ENCODE measurements at regions not wholly inside any gene's neighbourhood (a gene's known extent, or its start where the extent isn't known, plus 50 kb on each side); places are given as distances from the start of the nearest gene placed in this dataset.
A peak's percentile ranks its signal among the peaks of the same experiment; 100 is the strongest.

- Histone ChIP-seq H3K27ac (ENCODE audit: low read depth, low read length) (no peak overlapping the region), H3K79me2 (ENCODE audit: insufficient read depth, low read length) (no peaks in the 10 kb centered on the region), H3K4me1 (ENCODE audit: insufficient read depth, low read length) (no peaks in the 10 kb centered on the region), H3K4me2 (ENCODE audit: low read length) (no peak overlapping the region), H3K4me3 (ENCODE audit: insufficient read depth, low read depth, low read length) (no peak overlapping the region), H2AFZ (ENCODE audit: low read depth, low read length) (no peak overlapping the region), H4K20me1 (ENCODE audit: insufficient read depth, low read length) (no peaks in the 10 kb centered on the region), H3K9me3 (ENCODE audit: insufficient read depth, low read depth, low read length) (no peaks in the 10 kb centered on the region), H3K27me3 (ENCODE audit: insufficient read depth, low read length) (peaks cover 30% of the 10 kb centered on the region), H3K36me3 (ENCODE audit: insufficient read depth, low read length) (no peaks in the 10 kb centered on the region), H3K9ac (ENCODE audit: low read length) (no peak overlapping the region)
- DNase-seq (ENCODE audit: low read depth) (peak; percentile 67), FAIRE-seq (peak; percentile 68)
- H3K27me3 Mint-ChIP-seq (ENCODE audit: low read depth, unreplicated experiment): peaks cover 30% of the 10 kb centered on the region
- H3K4me3 Mint-ChIP-seq (ENCODE audit: unreplicated experiment): no peak overlapping the region
- no peaks in the 10 kb centered on the region for H3K36me3 Mint-ChIP-seq (ENCODE audit: low read depth, unreplicated experiment)
- no peaks in the 10 kb centered on the region for H3K9me3 Mint-ChIP-seq (ENCODE audit: unreplicated experiment)
- H3K4me1 Mint-ChIP-seq (ENCODE audit: low read depth, unreplicated experiment): peaks cover 7% of the 10 kb centered on the region
- no peak overlapping the region for H3K27ac Mint-ChIP-seq (ENCODE audit: unreplicated experiment)
- no peak for TF ChIP-seq EZH2 (IDR thresholded peaks at IDR 0.05; ENCODE audit: insufficient read depth, low read length)
- TF ChIP-seq, protein P1, sequence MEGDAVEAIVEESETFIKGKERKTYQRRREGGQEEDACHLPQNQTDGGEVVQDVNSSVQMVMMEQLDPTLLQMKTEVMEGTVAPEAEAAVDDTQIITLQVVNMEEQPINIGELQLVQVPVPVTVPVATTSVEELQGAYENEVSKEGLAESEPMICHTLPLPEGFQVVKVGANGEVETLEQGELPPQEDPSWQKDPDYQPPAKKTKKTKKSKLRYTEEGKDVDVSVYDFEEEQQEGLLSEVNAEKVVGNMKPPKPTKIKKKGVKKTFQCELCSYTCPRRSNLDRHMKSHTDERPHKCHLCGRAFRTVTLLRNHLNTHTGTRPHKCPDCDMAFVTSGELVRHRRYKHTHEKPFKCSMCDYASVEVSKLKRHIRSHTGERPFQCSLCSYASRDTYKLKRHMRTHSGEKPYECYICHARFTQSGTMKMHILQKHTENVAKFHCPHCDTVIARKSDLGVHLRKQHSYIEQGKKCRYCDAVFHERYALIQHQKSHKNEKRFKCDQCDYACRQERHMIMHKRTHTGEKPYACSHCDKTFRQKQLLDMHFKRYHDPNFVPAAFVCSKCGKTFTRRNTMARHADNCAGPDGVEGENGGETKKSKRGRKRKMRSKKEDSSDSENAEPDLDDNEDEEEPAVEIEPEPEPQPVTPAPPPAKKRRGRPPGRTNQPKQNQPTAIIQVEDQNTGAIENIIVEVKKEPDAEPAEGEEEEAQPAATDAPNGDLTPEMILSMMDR (IDR thresholded peaks at IDR 0.05; ENCODE audit: insufficient read depth, low read depth, low read length): peak; percentile 91
Measured at GRCh38 chr20:34190679-34191090, 50.5 kb upstream of the ASIP start.

Measured in astrocyte (in vitro differentiated cells and primary cell).